ENCODE measurements at regions not wholly inside any gene's neighbourhood (a gene's known extent, or its start where the extent isn't known, plus 50 kb on each side); places are given as distances from the start of the nearest gene placed in this dataset.

DNA sequence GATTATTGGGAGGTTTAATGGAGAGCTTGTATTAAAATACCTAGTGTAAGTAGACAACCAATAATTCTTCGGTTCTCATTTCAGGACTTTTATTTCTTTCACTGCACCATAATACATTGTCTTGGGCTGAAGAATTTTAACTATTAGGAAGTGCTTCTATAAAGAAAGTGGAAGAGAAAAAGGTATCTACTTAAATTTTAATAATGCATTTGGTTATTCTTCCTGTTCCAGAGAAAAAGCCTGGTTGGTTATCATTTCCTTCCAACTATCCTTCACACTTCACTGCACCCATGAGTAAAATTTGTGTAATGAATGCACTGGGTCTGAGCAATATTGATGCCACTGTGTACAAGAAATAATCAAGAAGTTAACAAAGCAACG, 629.0 kb upstream of the DPP6 start:
- Histone ChIP-seq H3K36me3 (ENCODE audit: control insufficient read depth, insufficient read depth, low read length) (no peaks in the 10 kb centered on the region), H3K9me3 (ENCODE audit: control insufficient read depth, insufficient read depth, low read depth, low read length) (no peaks in the 10 kb centered on the region), H3K4me3 (ENCODE audit: low read depth in 2 of 2, low read length in 2 of 2) (no peak overlapping the region), H3K27ac (ENCODE audit: low read length) (no peak overlapping the region), H3K27me3 (ENCODE audit: control insufficient read depth, insufficient read depth, low read length) (no peaks in the 10 kb centered on the region), H3K4me1 (ENCODE audit: control insufficient read depth, insufficient read depth, low read length) (no peaks in the 10 kb centered on the region)
- intact Hi-C loops (cut with micrococcal nuclease; ENCODE audit: unreplicated experiment): no loop called here
- in situ Hi-C loops (cut with HindIII; ENCODE audit: low pct_unique_long_range_greater_than_20kb, low sequenced_read_pairs): no loop called here
- DNase-seq (ENCODE audit: low read depth, low spot score): no peak
- no TSS peak for BruUV-seq (replicated peaks)
- ChIA-PET POLR2A (no interaction called here), CTCF (interaction anchor here (0.6 kb wide), 1 partner anchor 133 kb away, joined by 3 read pairs; no protein-coding TSS in a partner anchor)
- ATAC-seq: no peak
- TF ChIP-seq, protein P1, sequence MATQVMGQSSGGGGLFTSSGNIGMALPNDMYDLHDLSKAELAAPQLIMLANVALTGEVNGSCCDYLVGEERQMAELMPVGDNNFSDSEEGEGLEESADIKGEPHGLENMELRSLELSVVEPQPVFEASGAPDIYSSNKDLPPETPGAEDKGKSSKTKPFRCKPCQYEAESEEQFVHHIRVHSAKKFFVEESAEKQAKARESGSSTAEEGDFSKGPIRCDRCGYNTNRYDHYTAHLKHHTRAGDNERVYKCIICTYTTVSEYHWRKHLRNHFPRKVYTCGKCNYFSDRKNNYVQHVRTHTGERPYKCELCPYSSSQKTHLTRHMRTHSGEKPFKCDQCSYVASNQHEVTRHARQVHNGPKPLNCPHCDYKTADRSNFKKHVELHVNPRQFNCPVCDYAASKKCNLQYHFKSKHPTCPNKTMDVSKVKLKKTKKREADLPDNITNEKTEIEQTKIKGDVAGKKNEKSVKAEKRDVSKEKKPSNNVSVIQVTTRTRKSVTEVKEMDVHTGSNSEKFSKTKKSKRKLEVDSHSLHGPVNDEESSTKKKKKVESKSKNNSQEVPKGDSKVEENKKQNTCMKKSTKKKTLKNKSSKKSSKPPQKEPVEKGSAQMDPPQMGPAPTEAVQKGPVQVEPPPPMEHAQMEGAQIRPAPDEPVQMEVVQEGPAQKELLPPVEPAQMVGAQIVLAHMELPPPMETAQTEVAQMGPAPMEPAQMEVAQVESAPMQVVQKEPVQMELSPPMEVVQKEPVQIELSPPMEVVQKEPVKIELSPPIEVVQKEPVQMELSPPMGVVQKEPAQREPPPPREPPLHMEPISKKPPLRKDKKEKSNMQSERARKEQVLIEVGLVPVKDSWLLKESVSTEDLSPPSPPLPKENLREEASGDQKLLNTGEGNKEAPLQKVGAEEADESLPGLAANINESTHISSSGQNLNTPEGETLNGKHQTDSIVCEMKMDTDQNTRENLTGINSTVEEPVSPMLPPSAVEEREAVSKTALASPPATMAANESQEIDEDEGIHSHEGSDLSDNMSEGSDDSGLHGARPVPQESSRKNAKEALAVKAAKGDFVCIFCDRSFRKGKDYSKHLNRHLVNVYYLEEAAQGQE (IDR thresholded peaks at IDR 0.05; ENCODE audit: insufficient read depth in 1 of 2, low read depth in 2 of 2, low read length in 1 of 2): no peak
- TF ChIP-seq, protein P2, sequence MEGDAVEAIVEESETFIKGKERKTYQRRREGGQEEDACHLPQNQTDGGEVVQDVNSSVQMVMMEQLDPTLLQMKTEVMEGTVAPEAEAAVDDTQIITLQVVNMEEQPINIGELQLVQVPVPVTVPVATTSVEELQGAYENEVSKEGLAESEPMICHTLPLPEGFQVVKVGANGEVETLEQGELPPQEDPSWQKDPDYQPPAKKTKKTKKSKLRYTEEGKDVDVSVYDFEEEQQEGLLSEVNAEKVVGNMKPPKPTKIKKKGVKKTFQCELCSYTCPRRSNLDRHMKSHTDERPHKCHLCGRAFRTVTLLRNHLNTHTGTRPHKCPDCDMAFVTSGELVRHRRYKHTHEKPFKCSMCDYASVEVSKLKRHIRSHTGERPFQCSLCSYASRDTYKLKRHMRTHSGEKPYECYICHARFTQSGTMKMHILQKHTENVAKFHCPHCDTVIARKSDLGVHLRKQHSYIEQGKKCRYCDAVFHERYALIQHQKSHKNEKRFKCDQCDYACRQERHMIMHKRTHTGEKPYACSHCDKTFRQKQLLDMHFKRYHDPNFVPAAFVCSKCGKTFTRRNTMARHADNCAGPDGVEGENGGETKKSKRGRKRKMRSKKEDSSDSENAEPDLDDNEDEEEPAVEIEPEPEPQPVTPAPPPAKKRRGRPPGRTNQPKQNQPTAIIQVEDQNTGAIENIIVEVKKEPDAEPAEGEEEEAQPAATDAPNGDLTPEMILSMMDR (IDR thresholded peaks at IDR 0.05): no peak
- TF ChIP-seq POLR2AphosphoS5 (IDR thresholded peaks at IDR 0.05; ENCODE audit: low read depth, low read length) (no peak), SIN3A (IDR thresholded peaks at IDR 0.05; ENCODE audit: borderline replicate concordance, insufficient read depth, low read depth, low read length) (no peak), TCF7L2 (IDR thresholded peaks at IDR 0.05; ENCODE audit: low read depth, low read length) (no peak)

- H3K4me1 ChIP-seq (ENCODE audit: control insufficient read depth, insufficient read depth, low read length): no peaks in the 10 kb centered on the region
- in situ Hi-C loops (cut with HindIII; ENCODE audit: low pct_unique_long_range_greater_than_20kb, low sequenced_read_pairs): no loop called here
- TF ChIP-seq POLR2AphosphoS5 (IDR thresholded peaks at IDR 0.05; ENCODE audit: low read depth, low read length): no peak
- TF ChIP-seq, protein P1 (IDR thresholded peaks at IDR 0.05; ENCODE audit: insufficient read depth in 1 of 2, low read depth in 2 of 2, low read length in 1 of 2): no peak
- H3K36me3 ChIP-seq (ENCODE audit: control insufficient read depth, insufficient read depth, low read length): no peaks in the 10 kb centered on the region
- no peaks in the 10 kb centered on the region for H3K9me3 ChIP-seq (ENCODE audit: control insufficient read depth, insufficient read depth, low read depth, low read length)
- H3K27me3 ChIP-seq (ENCODE audit: control insufficient read depth, insufficient read depth, low read length): no peaks in the 10 kb centered on the region
- intact Hi-C loops (cut with micrococcal nuclease; ENCODE audit: unreplicated experiment): no loop called here
- BruUV-seq (replicated peaks): no TSS peak
- H3K4me3 ChIP-seq (ENCODE audit: low read depth in 2 of 2, low read length in 2 of 2): no peak overlapping the region
- no peak overlapping the region for H3K27ac ChIP-seq (ENCODE audit: low read length)
- ATAC-seq: no peak
- CTCF ChIA-PET: no interaction called here
- DNase-seq (ENCODE audit: low read depth, low spot score): no peak
- POLR2A ChIA-PET: no interaction called here
These were observed 621.3 kb upstream of the DPP6 start for GRCh38 chr7:153430931-153431330.
